ENCODE measurements at regions not wholly inside any gene's neighbourhood (a gene's known extent, or its start where the extent isn't known, plus 50 kb on each side); places are given as distances from the start of the nearest gene placed in this dataset.

DNA sequence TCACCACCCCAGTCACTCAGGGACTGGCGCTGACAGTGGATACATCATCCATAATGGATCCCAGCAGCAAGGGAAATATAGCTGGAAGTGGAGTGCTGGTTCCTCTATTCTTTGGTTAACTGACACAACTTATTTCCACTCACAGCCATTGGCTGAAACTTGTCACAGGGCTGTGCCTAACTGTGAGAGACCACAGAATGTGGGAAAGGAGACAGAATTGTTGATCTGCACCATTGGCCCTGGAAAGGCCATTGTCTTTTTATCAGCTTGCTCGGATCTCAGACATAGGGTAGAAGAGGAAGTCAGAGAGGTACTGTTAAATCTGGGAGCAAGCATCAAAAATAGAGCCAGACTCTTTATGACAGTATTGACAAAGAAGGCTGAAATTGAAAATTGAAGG is 451.3 kb downstream of the AJAP1 start:
- H3K27ac ChIP-seq (ENCODE audit: low read length in 2 of 2), result no peak overlapping the region
- H3K9ac ChIP-seq (ENCODE audit: low read length), result no peak overlapping the region
- DNase-seq, result no peak
- Mint-ChIP-seq H3K4me3 (no peak overlapping the region), H3K27me3 (peaks cover 15% of the 10 kb centered on the region), H3K4me1 (no peaks in the 10 kb centered on the region), H3K9me3 (ENCODE audit: insufficient read depth) (peaks cover 5% of the 10 kb centered on the region), H3K27ac (no peak overlapping the region)
- no peaks in the 10 kb centered on the region for H4K20me1 ChIP-seq (ENCODE audit: control insufficient read depth, insufficient read depth, low read length, poor library complexity, severe bottlenecking)
- no peaks in the 10 kb centered on the region for H3K27me3 ChIP-seq (replicated peaks in 1 of 4; ENCODE audit: control extremely low read depth in 1 of 4, control insufficient read depth in 3 of 4, insufficient read depth in 4 of 4, low read length in 3 of 4)
- no peak for ATAC-seq (ENCODE audit: low read depth)
- H3K36me3 ChIP-seq (replicated peaks in 1 of 2; ENCODE audit: control extremely low read depth in 1 of 2, control insufficient read depth in 1 of 2, extremely low read depth in 1 of 2, insufficient read depth in 2 of 2, low read length in 1 of 2), result no peaks in the 10 kb centered on the region
- intact Hi-C loops (cut with micrococcal nuclease), result no loop called here
- no peaks in the 10 kb centered on the region for H3K4me1 ChIP-seq (ENCODE audit: control insufficient read depth in 2 of 2, insufficient read depth in 2 of 2, low read length in 2 of 2)
- H3K4me3 ChIP-seq (ENCODE audit: control extremely low read depth in 1 of 5, extremely low read depth in 1 of 5, insufficient read depth in 1 of 5, low read depth in 2 of 5, low read length in 4 of 5), result no peak overlapping the region
- TF ChIP-seq, protein P1, sequence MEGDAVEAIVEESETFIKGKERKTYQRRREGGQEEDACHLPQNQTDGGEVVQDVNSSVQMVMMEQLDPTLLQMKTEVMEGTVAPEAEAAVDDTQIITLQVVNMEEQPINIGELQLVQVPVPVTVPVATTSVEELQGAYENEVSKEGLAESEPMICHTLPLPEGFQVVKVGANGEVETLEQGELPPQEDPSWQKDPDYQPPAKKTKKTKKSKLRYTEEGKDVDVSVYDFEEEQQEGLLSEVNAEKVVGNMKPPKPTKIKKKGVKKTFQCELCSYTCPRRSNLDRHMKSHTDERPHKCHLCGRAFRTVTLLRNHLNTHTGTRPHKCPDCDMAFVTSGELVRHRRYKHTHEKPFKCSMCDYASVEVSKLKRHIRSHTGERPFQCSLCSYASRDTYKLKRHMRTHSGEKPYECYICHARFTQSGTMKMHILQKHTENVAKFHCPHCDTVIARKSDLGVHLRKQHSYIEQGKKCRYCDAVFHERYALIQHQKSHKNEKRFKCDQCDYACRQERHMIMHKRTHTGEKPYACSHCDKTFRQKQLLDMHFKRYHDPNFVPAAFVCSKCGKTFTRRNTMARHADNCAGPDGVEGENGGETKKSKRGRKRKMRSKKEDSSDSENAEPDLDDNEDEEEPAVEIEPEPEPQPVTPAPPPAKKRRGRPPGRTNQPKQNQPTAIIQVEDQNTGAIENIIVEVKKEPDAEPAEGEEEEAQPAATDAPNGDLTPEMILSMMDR (IDR thresholded peaks at IDR 0.05), result no peak
- TF ChIP-seq EZH2 (IDR thresholded peaks at IDR 0.05; ENCODE audit: borderline replicate concordance, insufficient read depth, low read depth, low read length, poor library complexity, severe bottlenecking), result no peak
- POLR2A ChIA-PET, result no interaction called here
- no peaks in the 10 kb centered on the region for H3K9me3 ChIP-seq (ENCODE audit: control extremely low read depth in 1 of 3, control insufficient read depth in 2 of 3, insufficient read depth in 1 of 3, low read length in 2 of 3)
- H3K79me2 ChIP-seq (ENCODE audit: control insufficient read depth, insufficient read depth, low read length), result no peaks in the 10 kb centered on the region
- H3K4me2 ChIP-seq (replicated peaks; ENCODE audit: low read depth, low read length, poor library complexity, severe bottlenecking), result no peak overlapping the region
- H2AFZ ChIP-seq (ENCODE audit: insufficient read depth, low read depth, low read length, poor library complexity, severe bottlenecking), result no peak overlapping the region
- CTCF ChIA-PET, result no interaction called here
- 0% methylated on average over 1 of the region's 2 CpGs for WGBS (ENCODE audit: insufficient coverage)

DNA sequence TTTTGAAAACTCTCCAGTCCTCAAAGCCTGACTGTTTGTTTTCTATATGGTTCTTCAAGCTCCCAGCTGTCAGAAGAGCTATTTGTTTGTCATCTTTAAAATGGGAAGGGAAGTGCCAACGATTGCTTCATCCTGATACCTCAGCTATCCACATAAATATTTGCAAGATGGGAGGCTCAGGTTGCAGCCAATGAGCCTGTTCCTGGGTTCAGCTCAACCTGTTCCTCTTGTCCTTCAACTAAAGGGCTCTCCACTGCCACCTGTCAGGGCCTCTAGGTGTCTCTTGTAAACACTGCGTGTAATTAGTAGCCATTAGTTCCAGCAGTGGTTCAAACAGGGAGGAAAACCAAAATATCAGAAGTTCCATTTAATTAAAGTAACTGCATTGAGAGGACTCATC is 445.1 kb downstream of the AJAP1 start:
- no peaks in the 10 kb centered on the region for H3K36me3 ChIP-seq (replicated peaks in 1 of 2; ENCODE audit: control extremely low read depth in 1 of 2, control insufficient read depth in 1 of 2, extremely low read depth in 1 of 2, insufficient read depth in 2 of 2, low read length in 1 of 2)
- H3K4me2 ChIP-seq (replicated peaks; ENCODE audit: low read depth, low read length, poor library complexity, severe bottlenecking), result no peak overlapping the region
- ChIA-PET POLR2A (no interaction called here), CTCF (no interaction called here)
- H4K20me1 ChIP-seq (ENCODE audit: control insufficient read depth, insufficient read depth, low read length, poor library complexity, severe bottlenecking), result no peaks in the 10 kb centered on the region
- intact Hi-C loops (cut with micrococcal nuclease), result no loop called here
- no peak for TF ChIP-seq EZH2 (IDR thresholded peaks at IDR 0.05; ENCODE audit: borderline replicate concordance, insufficient read depth, low read depth, low read length, poor library complexity, severe bottlenecking)
- TF ChIP-seq, protein P1 (IDR thresholded peaks at IDR 0.05), result no peak
- Mint-ChIP-seq H3K9me3 (ENCODE audit: insufficient read depth) (peaks cover 7% of the 10 kb centered on the region), H3K27ac (no peak overlapping the region), H3K27me3 (no peaks in the 10 kb centered on the region), H3K4me3 (no peak overlapping the region), H3K4me1 (no peaks in the 10 kb centered on the region)
- H3K4me3 ChIP-seq (ENCODE audit: control extremely low read depth in 1 of 5, extremely low read depth in 1 of 5, insufficient read depth in 1 of 5, low read depth in 2 of 5, low read length in 4 of 5), result no peak overlapping the region
- no peak for DNase-seq
- H3K79me2 ChIP-seq (ENCODE audit: control insufficient read depth, insufficient read depth, low read length), result no peaks in the 10 kb centered on the region
- no peak for ATAC-seq (ENCODE audit: low read depth)
- no CpG with 5 or more reads among the region's 2 CpGs for WGBS (ENCODE audit: insufficient coverage)
- peaks cover 0 to 1% (median 0%) of the 10 kb centered on the region in 3 donors for H3K9me3 ChIP-seq (ENCODE audit: control extremely low read depth in 1 of 3, control insufficient read depth in 2 of 3, insufficient read depth in 1 of 3, low read length in 2 of 3)
- H3K27ac ChIP-seq (ENCODE audit: low read length in 2 of 2), result no peak overlapping the region
- no peaks in the 10 kb centered on the region for H3K27me3 ChIP-seq (replicated peaks in 1 of 4; ENCODE audit: control extremely low read depth in 1 of 4, control insufficient read depth in 3 of 4, insufficient read depth in 4 of 4, low read length in 3 of 4)
- no peaks in the 10 kb centered on the region for H3K4me1 ChIP-seq (ENCODE audit: control insufficient read depth in 2 of 2, insufficient read depth in 2 of 2, low read length in 2 of 2)
- H3K9ac ChIP-seq (ENCODE audit: low read length), result no peak overlapping the region
- H2AFZ ChIP-seq (ENCODE audit: insufficient read depth, low read depth, low read length, poor library complexity, severe bottlenecking), result no peak overlapping the region
